SH-SY5Y (cell line): ENCODE measurements at regions not wholly inside any gene's neighbourhood (a gene's known extent, or its start where the extent isn't known, plus 50 kb on each side); places are given as distances from the start of the nearest gene placed in this dataset.

ENCODE experiments used
- GATA2 ChIP-seq: IDR thresholded peaks from 2 replicates; pipeline ENCODE4 v1.6.1; 2011; ENCODE audit warnings: mild to moderate bottlenecking, low read depth, low read length
- GATA3 ChIP-seq: IDR thresholded peaks from 2 replicates; pipeline ENCODE4 v1.6.1; 2011; ENCODE audit warnings: low read depth, mild to moderate bottlenecking, low read length, moderate library complexity

DNA sequence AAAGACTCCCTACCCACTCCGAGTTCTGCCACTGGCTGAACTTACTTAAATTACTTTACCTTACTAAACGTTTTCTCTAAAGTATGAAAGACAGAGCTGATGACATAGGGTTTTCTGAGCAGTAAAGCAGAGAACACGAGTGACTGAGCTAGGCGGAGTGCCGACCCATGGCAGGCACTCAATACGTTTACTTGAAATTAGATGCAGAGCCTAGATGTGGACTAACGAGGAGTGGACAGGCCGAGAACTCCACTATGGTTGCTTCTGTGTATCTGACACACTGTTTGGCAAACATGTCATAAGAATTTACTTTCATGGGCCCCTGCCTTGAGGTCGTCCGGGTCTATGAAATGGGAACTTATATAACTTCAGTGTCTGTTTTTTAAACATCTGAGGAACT is 471.0 kb downstream of the STK39 start:
- TF ChIP-seq GATA3 (no peak), GATA2 (no peak)
